ENCODE measurements at regions not wholly inside any gene's neighbourhood (a gene's known extent, or its start where the extent isn't known, plus 50 kb on each side); places are given as distances from the start of the nearest gene placed in this dataset.

DNA sequence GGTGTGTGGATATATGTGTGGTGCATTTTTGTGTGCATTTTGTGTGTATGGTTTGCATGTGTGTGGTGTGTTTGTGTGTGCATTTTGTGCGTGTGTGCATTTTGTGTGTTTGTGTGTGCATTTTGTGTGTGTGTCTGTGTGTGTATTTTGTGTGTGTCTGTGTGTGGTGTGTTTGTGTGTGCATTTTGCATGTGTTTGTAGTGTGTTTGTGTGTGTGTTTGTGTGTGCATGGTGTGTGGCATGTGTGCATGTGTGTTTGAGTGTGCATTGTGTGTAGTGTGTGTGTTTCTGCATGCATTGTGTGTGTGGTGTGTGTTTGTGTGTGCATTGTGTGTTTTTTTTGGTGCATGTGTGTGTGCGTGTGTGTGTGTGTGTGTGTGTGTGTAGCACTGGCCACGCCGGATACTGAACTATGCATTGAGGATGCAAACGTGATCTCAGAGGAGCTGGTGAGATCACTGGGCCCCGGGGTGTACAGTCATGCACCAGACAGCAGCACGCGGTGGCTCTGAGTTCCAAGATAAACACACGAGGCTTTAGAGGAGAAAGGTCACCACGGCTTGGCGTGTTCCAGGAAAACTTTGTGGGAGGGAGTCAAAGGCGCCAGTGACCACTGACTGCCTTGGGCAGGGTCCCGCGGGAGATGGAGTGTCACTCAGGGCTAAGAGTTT, 106.6 kb upstream of the SHH start (continued):
- TF ChIP-seq ZBTB20 (CRISPR knock-in tag; IDR thresholded peaks at IDR 0.05; ENCODE audit: borderline replicate concordance, low read depth) (no peak), ZNF17 (CRISPR knock-in tag; IDR thresholded peaks at IDR 0.05) (no peak), KLF6 (CRISPR knock-in tag; IDR thresholded peaks at IDR 0.05) (0 out of 2 replicates have a peak, but pooled peaks have one; percentile 38), PRMT3 (CRISPR knock-in tag; IDR thresholded peaks at IDR 0.05; ENCODE audit: borderline replicate concordance, low read depth) (no peak), ZNF607 (CRISPR knock-in tag; IDR thresholded peaks at IDR 0.05; ENCODE audit: borderline replicate concordance) (0 out of 2 replicates have a peak, but pooled peaks have one; percentile 32), SALL1 (CRISPR knock-in tag; IDR thresholded peaks at IDR 0.05) (peak; percentile 68), ARNT2 (CRISPR knock-in tag; IDR thresholded peaks at IDR 0.05; ENCODE audit: low read depth) (0 out of 2 replicates have a peak, but pooled peaks have one; percentile 45), ZNF703 (CRISPR knock-in tag; IDR thresholded peaks at IDR 0.05; ENCODE audit: borderline replicate concordance) (peak; percentile 46; the same call in 1 of the 2 replicates), TBL1XR1 (IDR thresholded peaks at IDR 0.05; ENCODE audit: borderline replicate concordance, low read length, partially characterized antibody) (peak; percentile 40)
- TF ChIP-seq, protein P1, sequence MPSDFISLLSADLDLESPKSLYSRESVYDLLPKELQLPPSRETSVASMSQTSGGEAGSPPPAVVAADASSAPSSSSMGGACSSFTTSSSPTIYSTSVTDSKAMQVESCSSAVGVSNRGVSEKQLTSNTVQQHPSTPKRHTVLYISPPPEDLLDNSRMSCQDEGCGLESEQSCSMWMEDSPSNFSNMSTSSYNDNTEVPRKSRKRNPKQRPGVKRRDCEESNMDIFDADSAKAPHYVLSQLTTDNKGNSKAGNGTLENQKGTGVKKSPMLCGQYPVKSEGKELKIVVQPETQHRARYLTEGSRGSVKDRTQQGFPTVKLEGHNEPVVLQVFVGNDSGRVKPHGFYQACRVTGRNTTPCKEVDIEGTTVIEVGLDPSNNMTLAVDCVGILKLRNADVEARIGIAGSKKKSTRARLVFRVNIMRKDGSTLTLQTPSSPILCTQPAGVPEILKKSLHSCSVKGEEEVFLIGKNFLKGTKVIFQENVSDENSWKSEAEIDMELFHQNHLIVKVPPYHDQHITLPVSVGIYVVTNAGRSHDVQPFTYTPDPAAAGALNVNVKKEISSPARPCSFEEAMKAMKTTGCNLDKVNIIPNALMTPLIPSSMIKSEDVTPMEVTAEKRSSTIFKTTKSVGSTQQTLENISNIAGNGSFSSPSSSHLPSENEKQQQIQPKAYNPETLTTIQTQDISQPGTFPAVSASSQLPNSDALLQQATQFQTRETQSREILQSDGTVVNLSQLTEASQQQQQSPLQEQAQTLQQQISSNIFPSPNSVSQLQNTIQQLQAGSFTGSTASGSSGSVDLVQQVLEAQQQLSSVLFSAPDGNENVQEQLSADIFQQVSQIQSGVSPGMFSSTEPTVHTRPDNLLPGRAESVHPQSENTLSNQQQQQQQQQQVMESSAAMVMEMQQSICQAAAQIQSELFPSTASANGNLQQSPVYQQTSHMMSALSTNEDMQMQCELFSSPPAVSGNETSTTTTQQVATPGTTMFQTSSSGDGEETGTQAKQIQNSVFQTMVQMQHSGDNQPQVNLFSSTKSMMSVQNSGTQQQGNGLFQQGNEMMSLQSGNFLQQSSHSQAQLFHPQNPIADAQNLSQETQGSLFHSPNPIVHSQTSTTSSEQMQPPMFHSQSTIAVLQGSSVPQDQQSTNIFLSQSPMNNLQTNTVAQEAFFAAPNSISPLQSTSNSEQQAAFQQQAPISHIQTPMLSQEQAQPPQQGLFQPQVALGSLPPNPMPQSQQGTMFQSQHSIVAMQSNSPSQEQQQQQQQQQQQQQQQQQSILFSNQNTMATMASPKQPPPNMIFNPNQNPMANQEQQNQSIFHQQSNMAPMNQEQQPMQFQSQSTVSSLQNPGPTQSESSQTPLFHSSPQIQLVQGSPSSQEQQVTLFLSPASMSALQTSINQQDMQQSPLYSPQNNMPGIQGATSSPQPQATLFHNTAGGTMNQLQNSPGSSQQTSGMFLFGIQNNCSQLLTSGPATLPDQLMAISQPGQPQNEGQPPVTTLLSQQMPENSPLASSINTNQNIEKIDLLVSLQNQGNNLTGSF (CRISPR knock-in tag; IDR thresholded peaks at IDR 0.05), result no peak
- TF ChIP-seq, protein P2, sequence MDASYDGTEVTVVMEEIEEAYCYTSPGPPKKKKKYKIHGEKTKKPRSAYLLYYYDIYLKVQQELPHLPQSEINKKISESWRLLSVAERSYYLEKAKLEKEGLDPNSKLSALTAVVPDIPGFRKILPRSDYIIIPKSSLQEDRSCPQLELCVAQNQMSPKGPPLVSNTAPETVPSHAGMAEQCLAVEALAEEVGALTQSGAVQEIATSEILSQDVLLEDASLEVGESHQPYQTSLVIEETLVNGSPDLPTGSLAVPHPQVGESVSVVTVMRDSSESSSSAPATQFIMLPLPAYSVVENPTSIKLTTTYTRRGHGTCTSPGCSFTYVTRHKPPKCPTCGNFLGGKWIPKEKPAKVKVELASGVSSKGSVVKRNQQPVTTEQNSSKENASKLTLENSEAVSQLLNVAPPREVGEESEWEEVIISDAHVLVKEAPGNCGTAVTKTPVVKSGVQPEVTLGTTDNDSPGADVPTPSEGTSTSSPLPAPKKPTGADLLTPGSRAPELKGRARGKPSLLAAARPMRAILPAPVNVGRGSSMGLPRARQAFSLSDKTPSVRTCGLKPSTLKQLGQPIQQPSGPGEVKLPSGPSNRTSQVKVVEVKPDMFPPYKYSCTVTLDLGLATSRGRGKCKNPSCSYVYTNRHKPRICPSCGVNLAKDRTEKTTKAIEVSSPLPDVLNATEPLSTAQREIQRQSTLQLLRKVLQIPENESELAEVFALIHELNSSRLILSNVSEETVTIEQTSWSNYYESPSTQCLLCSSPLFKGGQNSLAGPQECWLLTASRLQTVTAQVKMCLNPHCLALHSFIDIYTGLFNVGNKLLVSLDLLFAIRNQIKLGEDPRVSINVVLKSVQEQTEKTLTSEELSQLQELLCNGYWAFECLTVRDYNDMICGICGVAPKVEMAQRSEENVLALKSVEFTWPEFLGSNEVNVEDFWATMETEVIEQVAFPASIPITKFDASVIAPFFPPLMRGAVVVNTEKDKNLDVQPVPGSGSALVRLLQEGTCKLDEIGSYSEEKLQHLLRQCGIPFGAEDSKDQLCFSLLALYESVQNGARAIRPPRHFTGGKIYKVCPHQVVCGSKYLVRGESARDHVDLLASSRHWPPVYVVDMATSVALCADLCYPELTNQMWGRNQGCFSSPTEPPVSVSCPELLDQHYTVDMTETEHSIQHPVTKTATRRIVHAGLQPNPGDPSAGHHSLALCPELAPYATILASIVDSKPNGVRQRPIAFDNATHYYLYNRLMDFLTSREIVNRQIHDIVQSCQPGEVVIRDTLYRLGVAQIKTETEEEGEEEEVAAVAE (CRISPR knock-in tag; IDR thresholded peaks at IDR 0.05; ENCODE audit: borderline replicate concordance), result 0 out of 2 replicates have a peak, but pooled peaks have one; percentile 40
- TF ChIP-seq, protein P3, sequence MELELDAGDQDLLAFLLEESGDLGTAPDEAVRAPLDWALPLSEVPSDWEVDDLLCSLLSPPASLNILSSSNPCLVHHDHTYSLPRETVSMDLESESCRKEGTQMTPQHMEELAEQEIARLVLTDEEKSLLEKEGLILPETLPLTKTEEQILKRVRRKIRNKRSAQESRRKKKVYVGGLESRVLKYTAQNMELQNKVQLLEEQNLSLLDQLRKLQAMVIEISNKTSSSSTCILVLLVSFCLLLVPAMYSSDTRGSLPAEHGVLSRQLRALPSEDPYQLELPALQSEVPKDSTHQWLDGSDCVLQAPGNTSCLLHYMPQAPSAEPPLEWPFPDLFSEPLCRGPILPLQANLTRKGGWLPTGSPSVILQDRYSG (CRISPR knock-in tag; IDR thresholded peaks at IDR 0.05), result no peak
- TF ChIP-seq, protein P4, sequence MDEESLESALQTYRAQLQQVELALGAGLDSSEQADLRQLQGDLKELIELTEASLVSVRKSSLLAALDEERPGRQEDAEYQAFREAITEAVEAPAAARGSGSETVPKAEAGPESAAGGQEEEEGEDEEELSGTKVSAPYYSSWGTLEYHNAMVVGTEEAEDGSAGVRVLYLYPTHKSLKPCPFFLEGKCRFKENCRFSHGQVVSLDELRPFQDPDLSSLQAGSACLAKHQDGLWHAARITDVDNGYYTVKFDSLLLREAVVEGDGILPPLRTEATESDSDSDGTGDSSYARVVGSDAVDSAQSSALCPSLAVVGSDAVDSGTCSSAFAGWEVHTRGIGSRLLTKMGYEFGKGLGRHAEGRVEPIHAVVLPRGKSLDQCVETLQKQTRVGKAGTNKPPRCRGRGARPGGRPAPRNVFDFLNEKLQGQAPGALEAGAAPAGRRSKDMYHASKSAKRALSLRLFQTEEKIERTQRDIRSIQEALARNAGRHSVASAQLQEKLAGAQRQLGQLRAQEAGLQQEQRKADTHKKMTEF (CRISPR knock-in tag; IDR thresholded peaks at IDR 0.05), result 0 out of 2 replicates have a peak, but pooled peaks have one; percentile 39
- TF ChIP-seq, protein P5, sequence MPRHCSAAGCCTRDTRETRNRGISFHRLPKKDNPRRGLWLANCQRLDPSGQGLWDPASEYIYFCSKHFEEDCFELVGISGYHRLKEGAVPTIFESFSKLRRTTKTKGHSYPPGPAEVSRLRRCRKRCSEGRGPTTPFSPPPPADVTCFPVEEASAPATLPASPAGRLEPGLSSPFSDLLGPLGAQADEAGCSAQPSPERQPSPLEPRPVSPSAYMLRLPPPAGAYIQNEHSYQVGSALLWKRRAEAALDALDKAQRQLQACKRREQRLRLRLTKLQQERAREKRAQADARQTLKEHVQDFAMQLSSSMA (CRISPR knock-in tag; IDR thresholded peaks at IDR 0.05), result 0 out of 2 replicates have a peak, but pooled peaks have one; percentile 37

All from HepG2 (cell line).